DND-41 (cell line): ENCODE measurements at regions not wholly inside any gene's neighbourhood (a gene's known extent, or its start where the extent isn't known, plus 50 kb on each side); places are given as distances from the start of the nearest gene placed in this dataset.

ENCODE experiments used
- CTCF ChIP-seq: IDR thresholded peaks from 2 replicates; pipeline ENCODE4 v1.5.1; 2012; ENCODE audit warnings: borderline replicate concordance, low read length, moderate library complexity, mild to moderate bottlenecking; ENCODE audit not compliant: poor library complexity, severe bottlenecking; ENCODE audit errors: extremely low read depth
- EZH2 ChIP-seq: IDR thresholded peaks from 3 replicates; pipeline ENCODE4 v1.6.1; 2012; ENCODE audit warnings: borderline replicate concordance, low read depth, mild to moderate bottlenecking, moderate library complexity, low read length, inconsistent platforms; ENCODE audit not compliant: severe bottlenecking

GRCh38 chr1:98471633-98472032 is 189.9 kb upstream of the SNX7 start:
- TF ChIP-seq CTCF (no peak), EZH2 (no peak)
